ENCODE measurements at regions not wholly inside any gene's neighbourhood (a gene's known extent, or its start where the extent isn't known, plus 50 kb on each side); places are given as distances from the start of the nearest gene placed in this dataset.

- TF ChIP-seq CTCF (IDR thresholded peaks at IDR 0.05) (no peak), POLR2A (IDR thresholded peaks at IDR 0.05; ENCODE audit: low read depth) (no peak), POLR2AphosphoS5 (IDR thresholded peaks at IDR 0.05) (no peak), EP300 (IDR thresholded peaks at IDR 0.05) (no peak)
Observed at GRCh38 chr6:163729127-163729872, 314.8 kb downstream of the QKI start.

All from esophagus muscularis mucosa (tissue), 4 donors.